Osteocyte (in vitro differentiated cells): ENCODE measurements at regions not wholly inside any gene's neighbourhood (a gene's known extent, or its start where the extent isn't known, plus 50 kb on each side); places are given as distances from the start of the nearest gene placed in this dataset.

Experiments
- DNase-seq: peaks from one replicate; pipeline ENCODE4 v3.0.0; 2021; ENCODE audit warnings: mixed read lengths; ENCODE audit not compliant: unreplicated experiment; ENCODE audit errors: extremely low spot score
- H3K27ac Mint-ChIP-seq: one replicate; pipeline ENCODE4 v1.8.0; 2021; ENCODE audit warnings: mild to moderate bottlenecking, mixed read lengths; ENCODE audit not compliant: unreplicated experiment
- H3K27me3 Mint-ChIP-seq: one replicate; pipeline ENCODE4 v1.8.0; 2021; ENCODE audit warnings: mixed read lengths; ENCODE audit not compliant: unreplicated experiment
- H3K36me3 Mint-ChIP-seq: one replicate; pipeline ENCODE4 v1.8.0; 2021; ENCODE audit warnings: mixed read lengths; ENCODE audit not compliant: unreplicated experiment
- H3K4me1 Mint-ChIP-seq: one replicate; pipeline ENCODE4 v1.8.0; 2021; ENCODE audit warnings: mixed read lengths; ENCODE audit not compliant: unreplicated experiment
- H3K4me3 Mint-ChIP-seq: one replicate; pipeline ENCODE4 v1.8.0; 2021; ENCODE audit warnings: mild to moderate bottlenecking, moderate library complexity, mixed read lengths; ENCODE audit not compliant: unreplicated experiment
- H3K9me3 Mint-ChIP-seq: one replicate; pipeline ENCODE4 v1.8.0; 2021; ENCODE audit warnings: mixed read lengths; ENCODE audit not compliant: unreplicated experiment
- TF ChIP-seq, protein P1 (sequence below): fragments of 200-600 bp; sonication (generic); IDR thresholded peaks from 2 replicates; pipeline ENCODE4 v1.5.0; 2021; ENCODE audit warnings: antibody characterized with exemption, mild to moderate bottlenecking, moderate library complexity

DNA sequence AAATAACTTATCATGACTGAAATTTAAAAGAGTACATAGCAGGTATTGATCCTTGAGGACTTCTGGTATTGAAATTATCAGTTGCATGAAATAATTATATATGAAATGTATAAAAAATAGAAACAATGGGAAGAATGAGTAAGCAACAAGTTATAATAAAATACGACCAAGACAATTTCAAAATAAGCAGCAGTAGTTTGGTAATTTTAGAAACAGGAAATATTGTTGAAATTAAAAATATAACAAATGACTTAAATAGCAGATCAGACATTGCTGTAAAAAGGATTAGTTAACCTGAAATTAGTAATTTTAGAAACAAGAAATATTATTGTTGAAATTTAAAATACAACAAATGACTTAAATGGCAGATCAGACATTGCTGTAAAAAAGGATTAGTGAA is 152.3 kb downstream of the BTC start:
- no peak for DNase-seq
- TF ChIP-seq, protein P1, sequence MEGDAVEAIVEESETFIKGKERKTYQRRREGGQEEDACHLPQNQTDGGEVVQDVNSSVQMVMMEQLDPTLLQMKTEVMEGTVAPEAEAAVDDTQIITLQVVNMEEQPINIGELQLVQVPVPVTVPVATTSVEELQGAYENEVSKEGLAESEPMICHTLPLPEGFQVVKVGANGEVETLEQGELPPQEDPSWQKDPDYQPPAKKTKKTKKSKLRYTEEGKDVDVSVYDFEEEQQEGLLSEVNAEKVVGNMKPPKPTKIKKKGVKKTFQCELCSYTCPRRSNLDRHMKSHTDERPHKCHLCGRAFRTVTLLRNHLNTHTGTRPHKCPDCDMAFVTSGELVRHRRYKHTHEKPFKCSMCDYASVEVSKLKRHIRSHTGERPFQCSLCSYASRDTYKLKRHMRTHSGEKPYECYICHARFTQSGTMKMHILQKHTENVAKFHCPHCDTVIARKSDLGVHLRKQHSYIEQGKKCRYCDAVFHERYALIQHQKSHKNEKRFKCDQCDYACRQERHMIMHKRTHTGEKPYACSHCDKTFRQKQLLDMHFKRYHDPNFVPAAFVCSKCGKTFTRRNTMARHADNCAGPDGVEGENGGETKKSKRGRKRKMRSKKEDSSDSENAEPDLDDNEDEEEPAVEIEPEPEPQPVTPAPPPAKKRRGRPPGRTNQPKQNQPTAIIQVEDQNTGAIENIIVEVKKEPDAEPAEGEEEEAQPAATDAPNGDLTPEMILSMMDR, result no peak
- Mint-ChIP-seq H3K4me1 (peaks cover 22% of the 10 kb centered on the region), H3K9me3 (peaks cover 12% of the 10 kb centered on the region), H3K36me3 (peaks cover 1% of the 10 kb centered on the region), H3K27me3 (no peaks in the 10 kb centered on the region), H3K27ac (no peak overlapping the region), H3K4me3 (no peak overlapping the region)

DNA sequence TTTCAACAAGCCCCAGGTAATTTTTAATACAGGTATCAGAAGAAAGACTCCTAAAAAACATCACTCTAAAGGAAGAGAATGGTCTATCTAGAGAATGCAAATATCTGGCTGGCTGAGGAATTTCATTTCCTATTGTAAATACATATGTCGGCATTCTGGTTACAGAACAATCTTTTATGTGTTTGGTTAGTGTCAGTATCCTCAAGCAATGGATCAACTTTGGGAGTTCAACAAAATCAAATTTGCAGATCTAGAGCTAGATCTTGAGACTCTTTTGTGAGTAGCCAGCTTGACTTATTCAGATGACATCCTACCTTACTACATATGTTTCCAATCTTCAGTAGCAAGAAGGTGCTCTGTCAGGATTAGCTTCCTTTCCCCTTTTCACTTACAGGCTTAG is 145.1 kb downstream of the BTC start:
- Mint-ChIP-seq H3K4me1 (peaks cover 24% of the 10 kb centered on the region), H3K9me3 (peaks cover 12% of the 10 kb centered on the region), H3K27me3 (no peaks in the 10 kb centered on the region), H3K27ac (peak overlapping the region; percentile 50), H3K36me3 (peaks cover 1% of the 10 kb centered on the region), H3K4me3 (no peak overlapping the region)
- TF ChIP-seq, protein P1, result no peak
- DNase-seq, result no peak

DNA sequence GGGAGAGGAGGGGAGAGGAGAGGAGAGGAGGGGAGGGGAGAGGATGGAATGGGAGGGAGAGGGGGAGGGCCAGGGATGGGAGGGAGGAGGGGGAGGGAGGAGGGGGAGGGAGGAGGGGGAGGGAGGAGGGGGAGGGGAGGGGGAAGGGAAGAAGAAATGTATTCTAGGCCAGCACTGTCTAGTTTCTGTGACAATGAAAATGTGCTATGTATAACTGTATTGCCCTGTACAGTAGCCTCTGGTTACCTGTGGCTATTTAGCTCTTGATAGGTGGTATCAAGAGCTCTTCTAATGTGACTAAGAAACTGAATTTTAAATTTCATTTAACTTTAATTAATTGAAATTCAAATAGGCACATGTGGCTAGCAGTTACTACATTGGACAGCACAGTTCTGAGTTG is 143.1 kb downstream of the BTC start:
- no peaks in the 10 kb centered on the region for H3K36me3 Mint-ChIP-seq
- H3K4me1 Mint-ChIP-seq, result peaks cover 24% of the 10 kb centered on the region
- peaks cover 2% of the 10 kb centered on the region for H3K9me3 Mint-ChIP-seq
- no peak overlapping the region for H3K27ac Mint-ChIP-seq
- no peaks in the 10 kb centered on the region for H3K27me3 Mint-ChIP-seq
- no peak overlapping the region for H3K4me3 Mint-ChIP-seq
- TF ChIP-seq, protein P1, result no peak
- DNase-seq, result no peak

DNA sequence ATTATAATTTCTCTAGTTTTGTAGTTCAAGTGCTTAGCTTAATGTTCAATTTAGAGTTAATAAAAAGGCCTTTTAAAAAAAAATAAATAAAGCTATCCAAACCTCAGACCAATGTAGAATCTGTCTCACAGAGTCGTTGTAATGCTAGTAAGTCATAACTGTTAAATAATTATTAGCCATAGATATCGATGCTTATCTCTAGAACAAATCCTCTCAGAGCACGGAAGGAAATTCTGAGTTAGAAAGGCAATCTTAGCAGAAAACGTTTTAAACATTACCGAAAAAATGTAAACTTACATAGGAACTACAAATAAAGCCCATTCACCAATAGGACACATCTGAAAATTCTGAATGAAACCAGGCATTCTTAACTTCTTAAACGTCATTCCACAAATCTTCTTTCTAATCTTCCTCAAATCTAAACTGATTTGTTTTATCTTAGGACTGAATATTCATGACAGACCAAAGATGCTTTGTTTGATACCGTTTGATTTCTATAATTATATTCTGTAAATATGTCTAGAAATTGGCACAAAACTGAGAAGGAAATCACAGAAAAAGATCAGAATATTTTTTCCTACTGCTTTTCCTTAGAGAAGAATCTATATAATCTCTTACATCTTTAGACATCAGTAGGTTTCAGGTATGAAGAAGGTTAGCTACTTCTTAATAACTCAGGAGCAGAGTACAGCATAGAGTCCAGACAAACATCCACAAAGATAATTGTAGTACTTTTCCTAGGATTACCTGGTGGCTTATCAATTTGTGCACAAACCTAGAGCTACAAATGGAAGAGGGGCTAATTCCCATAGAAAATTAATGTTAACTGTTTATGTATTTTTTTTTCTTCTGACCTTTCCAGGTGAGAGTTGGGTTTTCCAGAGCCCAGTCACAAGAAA is 140.7 kb downstream of the BTC start:
- TF ChIP-seq, protein P1, result no peak
- no peaks in the 10 kb centered on the region for H3K36me3 Mint-ChIP-seq
- H3K4me1 Mint-ChIP-seq, result peaks cover 15% of the 10 kb centered on the region
- no peak overlapping the region for H3K4me3 Mint-ChIP-seq
- no peak for DNase-seq
- H3K27me3 Mint-ChIP-seq, result no peaks in the 10 kb centered on the region
- no peaks in the 10 kb centered on the region for H3K9me3 Mint-ChIP-seq
- no peak overlapping the region for H3K27ac Mint-ChIP-seq

DNA sequence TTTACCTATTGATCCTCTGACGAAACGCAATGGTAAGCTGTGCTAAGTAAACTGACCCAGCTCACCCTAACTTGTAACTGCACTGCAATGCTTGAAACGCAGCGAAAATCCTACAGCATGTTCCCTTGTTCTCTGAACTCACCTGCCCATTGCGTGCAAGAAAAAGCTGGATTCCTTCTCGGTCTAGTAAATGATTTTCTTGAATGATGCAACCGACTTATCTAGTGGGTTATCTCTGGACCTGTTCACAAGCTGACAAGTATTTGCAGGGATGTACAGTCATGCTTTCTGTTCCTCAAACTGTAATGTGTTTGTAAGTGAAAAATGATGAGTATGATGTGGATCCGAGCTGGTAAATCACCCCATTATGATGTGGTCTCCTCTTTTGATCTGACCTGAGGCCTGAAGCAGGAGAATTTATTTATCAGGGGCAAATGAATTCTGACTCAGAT is 140.1 kb downstream of the BTC start:
- H3K9me3 Mint-ChIP-seq, result no peaks in the 10 kb centered on the region
- TF ChIP-seq, protein P1, result no peak
- H3K27me3 Mint-ChIP-seq, result no peaks in the 10 kb centered on the region
- H3K4me1 Mint-ChIP-seq, result peaks cover 11% of the 10 kb centered on the region
- no peak for DNase-seq
- H3K4me3 Mint-ChIP-seq, result no peak overlapping the region
- no peaks in the 10 kb centered on the region for H3K36me3 Mint-ChIP-seq
- no peak overlapping the region for H3K27ac Mint-ChIP-seq
